HepG2 (cell line): ENCODE measurements at regions not wholly inside any gene's neighbourhood (a gene's known extent, or its start where the extent isn't known, plus 50 kb on each side); places are given as distances from the start of the nearest gene placed in this dataset.

Experiments used
- ATAC-seq: fragments of 200-7000 bp; cut with Tn5 transposase; 3 replicates; pipeline ENCODE4 v1.9.1; 2020; ENCODE audit warnings: mild to moderate bottlenecking, moderate library complexity
- BruUV-seq: library from RNA; stranded (reverse); fragments of 400-500 nt; replicated peaks from 2 replicates; lab custom pipeline; 2021; lab: Mats Ljungman, UMichigan
- CTCF ChIA-PET: fragments of 300-600 bp; formaldehyde crosslinking; extraction: SDS; loops from one replicate; lab custom pipeline; 2021; ENCODE audit warnings: low total read pairs, inconsistent platforms, low intra/inter-chr PET ratio; lab: Yijun Ruan, JAX
- POLR2A ChIA-PET: fragments of 350-600 bp; sonication (Branson Sonifier 250); formaldehyde crosslinking; loops from one replicate; lab custom pipeline; 2020; ENCODE audit warnings: antibody characterized with exemption, inconsistent platforms; lab: Yijun Ruan, JAX
- DNase-seq: peaks from one replicate; pipeline ENCODE4 v3.0.0-alpha.2; 2015; ENCODE audit warnings: low spot score
- FAIRE-seq: peaks from 3 replicates; lab custom pipeline; 2011; peaks lifted over from hg19 to GRCh38; lab: Jason Lieb, UNC
- H2AFZ ChIP-seq: one replicate; pipeline ENCODE4 v1.6.1; 2011; ENCODE audit warnings: low read length, inconsistent platforms
- H3K27ac ChIP-seq: fragments of 300-600 bp; 3 replicates; pipeline ENCODE4 v1.8.0; 2011; ENCODE audit warnings: mixed run types, mild to moderate bottlenecking, mixed read lengths, low read length, inconsistent platforms; ENCODE audit not compliant: insufficient read depth; ENCODE audit errors: extremely low read length
- H3K27me3 ChIP-seq, 2 experiments: fragments of 200-600 bp in 1 of 2; 2 replicates in 1 of 2; 3 replicates in 1 of 2; pipeline versions ENCODE4 v1.6.0 to v1.8.0; 2011; ENCODE audit warnings: low read length in 2 of 2, mild to moderate bottlenecking in 2 of 2, moderate library complexity in 2 of 2, inconsistent platforms in 1 of 2; ENCODE audit not compliant: insufficient read depth in 2 of 2, control insufficient read depth in 1 of 2
- H3K36me3 ChIP-seq, 2 experiments: fragments of 200-600 bp in 1 of 2; replicated peaks in 1 of 2; 2 replicates in 1 of 2; 3 replicates in 1 of 2; pipeline versions ENCODE4 v1.5.1 to v1.8.0; 2011; ENCODE audit warnings: low read length in 2 of 2, inconsistent platforms in 1 of 2; ENCODE audit not compliant: insufficient read depth in 2 of 2, control insufficient read depth in 1 of 2
- H3K4me1 ChIP-seq: 2 replicates; pipeline ENCODE4 v1.5.1; 2012; ENCODE audit warnings: low read length, inconsistent platforms; ENCODE audit not compliant: insufficient read depth
- H3K4me2 ChIP-seq: 2 replicates; pipeline ENCODE4 v1.6.0; 2011; ENCODE audit warnings: low read depth, low read length, inconsistent platforms
- H3K4me3 ChIP-seq, 3 experiments: fragments of 200-600 bp in 1 of 3; sonication (generic), shearing (Covaris generic) in 1 of 3; replicated peaks in 1 of 3; 2 replicates each; pipeline ENCODE4 v1.5.1; 2011 to 2016; ENCODE audit warnings: low read length in 3 of 3, inconsistent platforms in 2 of 3, low read depth in 2 of 3, mild to moderate bottlenecking in 2 of 3, control low read depth in 1 of 3, mixed read lengths in 1 of 3; ENCODE audit not compliant: insufficient read depth in 1 of 3
- H3K79me2 ChIP-seq: one replicate; pipeline ENCODE4 v1.6.1; 2011; ENCODE audit warnings: low read length, inconsistent platforms; ENCODE audit not compliant: insufficient read depth
- H3K9ac ChIP-seq: 2 replicates; pipeline ENCODE4 v1.6.0; 2011; ENCODE audit warnings: mild to moderate bottlenecking, low read depth, low read length, inconsistent platforms; ENCODE audit not compliant: insufficient read depth
- H3K9me3 ChIP-seq: 2 replicates; pipeline ENCODE4 v1.5.1; 2012; ENCODE audit warnings: mild to moderate bottlenecking, low read length
- H4K20me1 ChIP-seq: 2 replicates; pipeline ENCODE4 v1.6.0; 2011; ENCODE audit warnings: inconsistent platforms, mild to moderate bottlenecking, low read length, moderate library complexity; ENCODE audit not compliant: insufficient read depth
- ASH2L ChIP-seq: fragments of 300-600, 200-600 bp; sonication (generic); IDR thresholded peaks from 2 replicates; pipeline ENCODE4 v1.7.0; 2017; ENCODE audit warnings: low read depth, mild to moderate bottlenecking, moderate library complexity, mixed read lengths, low read length; ENCODE audit not compliant: insufficient read length
- CCDC6 ChIP-seq: sonication (generic); formaldehyde crosslinking; IDR thresholded peaks from 2 replicates; pipeline ENCODE4 v1.8.1; 2022; ENCODE audit warnings: mild to moderate bottlenecking, missing genetic modification reagents, moderate library complexity
- CENPX ChIP-seq: sonication (generic); formaldehyde crosslinking; IDR thresholded peaks from 2 replicates; pipeline ENCODE4 v1.9.0; 2021; ENCODE audit warnings: mild to moderate bottlenecking, missing genetic modification reagents, moderate library complexity
- FIP1L1 ChIP-seq: fragments of 200-400 bp; formaldehyde crosslinking; IDR thresholded peaks from 2 replicates; pipeline ENCODE4 v1.6.1; 2018; ENCODE audit warnings: low read depth, mild to moderate bottlenecking, low read length, moderate library complexity, borderline replicate concordance; ENCODE audit not compliant: insufficient read depth
- HOXD1 ChIP-seq: sonication (generic); formaldehyde crosslinking; IDR thresholded peaks from 2 replicates; pipeline ENCODE4 v1.5.0; 2020; ENCODE audit warnings: missing genetic modification reagents
- KDM3A ChIP-seq: IDR thresholded peaks from 2 replicates; pipeline ENCODE4 v1.6.1; 2018; ENCODE audit warnings: low read depth, missing compliant biosample characterization
- MBD4 ChIP-seq: IDR thresholded peaks from 2 replicates; pipeline ENCODE4 v1.6.1; 2012; ENCODE audit warnings: low read length, inconsistent platforms, borderline replicate concordance
- PAXIP1 ChIP-seq: sonication (generic); formaldehyde crosslinking; conservative IDR thresholded peaks from 2 replicates; pipeline ENCODE4 v1.4.0; 2020; ENCODE audit warnings: mild to moderate bottlenecking, missing genetic modification reagents, moderate library complexity
- RFX5 ChIP-seq: IDR thresholded peaks from 2 replicates; pipeline ENCODE4 v1.6.1; 2011; ENCODE audit warnings: low read depth, low read length, improper control_type of control experiment
- SPEN ChIP-seq: sonication (generic); formaldehyde crosslinking; IDR thresholded peaks from 2 replicates; pipeline ENCODE4 v1.5.1; 2020; ENCODE audit warnings: low read depth, mild to moderate bottlenecking, missing genetic modification reagents
- SYNCRIP ChIP-seq: fragments of 200-400 bp; formaldehyde crosslinking; IDR thresholded peaks from 2 replicates; pipeline ENCODE4 v1.6.1; 2018; ENCODE audit warnings: mild to moderate bottlenecking, low read depth, low read length; ENCODE audit not compliant: insufficient read depth
- TOPORS ChIP-seq: sonication (generic); formaldehyde crosslinking; IDR thresholded peaks from 2 replicates; pipeline ENCODE4 v1.8.0; 2023; ENCODE audit warnings: mild to moderate bottlenecking, missing genetic modification reagents
- TRIM24 ChIP-seq: sonication (generic); formaldehyde crosslinking; IDR thresholded peaks from 2 replicates; pipeline ENCODE4 v1.8.0; 2022; ENCODE audit warnings: mild to moderate bottlenecking, missing genetic modification reagents
- ZNF674 ChIP-seq: sonication (generic); formaldehyde crosslinking; IDR thresholded peaks from 2 replicates; pipeline ENCODE4 v1.5.0; 2020; ENCODE audit warnings: low read depth, mild to moderate bottlenecking, missing genetic modification reagents
- ZNF772 ChIP-seq: sonication (generic); formaldehyde crosslinking; IDR thresholded peaks from 2 replicates; pipeline ENCODE4 v1.5.0; 2020; ENCODE audit warnings: mild to moderate bottlenecking, missing genetic modification reagents
- ZNF800 ChIP-seq: sonication (generic); formaldehyde crosslinking; IDR thresholded peaks from 2 replicates; pipeline ENCODE4 v1.4.0; 2020; ENCODE audit warnings: missing genetic modification reagents
- WGBS: methylation state at CpG from one replicate; pipeline ENCODE4 v1.1.6; 2017; ENCODE audit warnings: low lambda C conversion rate; 5-methylcytosine and 5-hydroxymethylcytosine counted together
- in situ Hi-C: cut with HindIII; loops from 2 replicates; pipeline ENCODE4 v1.10.0; 2017; ENCODE audit warnings: low pct_unique_long_range_greater_than_20kb; ENCODE audit not compliant: extremely low pct_ligation_motif_present
- intact Hi-C: fragments of 100-400 bp; cut with micrococcal nuclease; formaldehyde crosslinking; loops from one replicate; pipeline ENCODE4 v1.10.0; 2022; ENCODE audit not compliant: unreplicated experiment

GRCh38 chr6:15862810-15863209, 200.0 kb upstream of the DTNBP1 start:
- BruUV-seq: no TSS peak
- no peak overlapping the region for H3K4me3 ChIP-seq
- no peak overlapping the region for H2AFZ ChIP-seq
- DNase-seq (no peak), ATAC-seq (no peak), FAIRE-seq (no peak)
- in situ Hi-C loops (no loop called here), intact Hi-C loops (no loop called here)
- ChIA-PET CTCF (no interaction called here), POLR2A (no interaction called here)
- H3K9me3 ChIP-seq: no peaks in the 10 kb centered on the region
- no peaks in the 10 kb centered on the region for H3K4me1 ChIP-seq
- no peak overlapping the region for H3K4me2 ChIP-seq
- H3K36me3 ChIP-seq: no peaks in the 10 kb centered on the region
- H3K79me2 ChIP-seq: no peaks in the 10 kb centered on the region
- H3K9ac ChIP-seq: no peak overlapping the region
- H3K27me3 ChIP-seq: no peaks in the 10 kb centered on the region; a peak in 2 of 5 replicates
- no peaks in the 10 kb centered on the region for H4K20me1 ChIP-seq
- WGBS: 0% methylated on average over 1 of the region's 1 CpG
- no peak for TF ChIP-seq ASH2L
- TF ChIP-seq ZNF674 (CRISPR knock-in tag): no peak
- TF ChIP-seq KDM3A (CRISPR knock-in tag): no peak
- no peak for TF ChIP-seq SPEN (CRISPR knock-in tag)
- TF ChIP-seq SYNCRIP: no peak
- no peak for TF ChIP-seq CENPX (CRISPR knock-in tag)
- TF ChIP-seq FIP1L1: no peak
- TF ChIP-seq MBD4: no peak
- H3K27ac ChIP-seq: no peak overlapping the region

GRCh38 chr6:15861486-15861885, 198.7 kb upstream of the DTNBP1 start:
- ChIA-PET CTCF (no interaction called here), POLR2A (no interaction called here)
- no peak overlapping the region for H3K4me2 ChIP-seq
- in situ Hi-C loops (no loop called here), intact Hi-C loops (no loop called here)
- ATAC-seq (no peak), FAIRE-seq (no peak), DNase-seq (no peak)
- H3K4me3 ChIP-seq: no peak overlapping the region
- no peaks in the 10 kb centered on the region for H4K20me1 ChIP-seq
- H2AFZ ChIP-seq: no peak overlapping the region
- BruUV-seq: no TSS peak
- no peak overlapping the region for H3K27ac ChIP-seq
- no peaks in the 10 kb centered on the region; a peak in 2 of 5 replicates for H3K27me3 ChIP-seq
- no peaks in the 10 kb centered on the region for H3K36me3 ChIP-seq
- H3K9ac ChIP-seq: no peak overlapping the region
- under 1% methylated on average over 3 of the region's 3 CpGs for WGBS
- H3K9me3 ChIP-seq: no peaks in the 10 kb centered on the region
- no peaks in the 10 kb centered on the region for H3K4me1 ChIP-seq
- no peaks in the 10 kb centered on the region for H3K79me2 ChIP-seq
- no peak for TF ChIP-seq ZNF800 (CRISPR knock-in tag)
- TF ChIP-seq PAXIP1: no peak
- TF ChIP-seq TRIM24 (CRISPR knock-in tag): no peak
- TF ChIP-seq HOXD1 (CRISPR knock-in tag): no peak
- TF ChIP-seq ZNF772 (CRISPR knock-in tag): no peak
- no peak for TF ChIP-seq TOPORS (CRISPR knock-in tag)
- TF ChIP-seq RFX5: no peak
- TF ChIP-seq CCDC6: no peak
